Esophagus squamous epithelium (tissue), 4 donors: ENCODE measurements at regions not wholly inside any gene's neighbourhood (a gene's known extent, or its start where the extent isn't known, plus 50 kb on each side); places are given as distances from the start of the nearest gene placed in this dataset.
"Not testable (repeated sequence)": the region's sequence is repeated elsewhere in the genome, so short reads cannot be mapped to it uniquely, and the experiment has no call there.

Experiments
- CTCF ChIP-seq, 6 experiments: fragments of 450-650 bp in 4 of 6; fragments of 200-600 bp in 2 of 6; sonication (generic) in 2 of 6; IDR thresholded peaks; one replicate each; pipeline ENCODE4 v1.5.1; 2016 to 2019; ENCODE audit warnings: antibody characterized with exemption in 6 of 6, mild to moderate bottlenecking in 4 of 6, moderate library complexity in 4 of 6
- POLR2A ChIP-seq, 4 donors: fragments of 450-650 bp; IDR thresholded peaks; one replicate each; pipeline ENCODE4 v1.6.1; 2017; ENCODE audit warnings: antibody characterized with exemption in 4 of 4, mild to moderate bottlenecking in 4 of 4, moderate library complexity in 3 of 4

DNA sequence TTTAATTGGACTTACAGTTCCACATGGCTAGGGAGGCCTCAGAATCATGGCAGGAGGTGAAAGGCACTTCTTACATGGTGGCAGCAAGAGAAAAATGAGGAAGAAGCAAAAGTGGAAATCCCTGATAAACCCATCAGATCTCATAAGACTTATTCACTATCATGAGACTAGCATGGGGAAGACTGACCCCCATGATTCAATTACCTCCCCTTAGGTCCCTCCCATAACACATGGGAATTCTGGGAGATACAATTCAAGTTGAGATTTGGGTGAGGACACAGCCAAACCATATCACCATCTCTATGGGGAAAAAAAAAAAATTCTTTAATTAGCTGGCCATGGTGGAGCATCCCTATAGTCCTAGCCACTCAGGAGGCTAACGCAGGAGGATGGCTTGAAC lies 53.9 kb upstream of the LPAR1 start:
- not testable (repeated sequence) for TF ChIP-seq POLR2A, CTCF (IDR thresholded peaks at IDR 0.05)
